Skeletal muscle cell (primary cell): ENCODE measurements at regions not wholly inside any gene's neighbourhood (a gene's known extent, or its start where the extent isn't known, plus 50 kb on each side); places are given as distances from the start of the nearest gene placed in this dataset.

Experiments
- DNase-seq: peaks from one replicate; pipeline ENCODE4 v3.0.0-alpha.2; 2010; ENCODE audit warnings: low read depth
- H3K4me3 ChIP-seq: 2 replicates; pipeline ENCODE4 v1.5.1; 2011; ENCODE audit warnings: low read depth, mild to moderate bottlenecking, control low read depth, low read length, moderate library complexity

GRCh38 chr16:5463820-5464219 is 366.2 kb upstream of the EEF2KMT start:
- H3K4me3 ChIP-seq, result no peak overlapping the region
- no peak for DNase-seq

GRCh38 chr16:5461574-5461973 is 364.0 kb upstream of the EEF2KMT start:
- DNase-seq, result no peak
- no peak overlapping the region for H3K4me3 ChIP-seq

- no peak overlapping the region for H3K4me3 ChIP-seq
- no peak for DNase-seq
Observed at GRCh38 chr16:5461141-5461540, 363.5 kb upstream of the EEF2KMT start.

- no peak overlapping the region for H3K4me3 ChIP-seq
- no peak for DNase-seq
Observed at GRCh38 chr16:5460701-5461100, 363.1 kb upstream of the EEF2KMT start.

- no peak for DNase-seq
- H3K4me3 ChIP-seq, result no peak overlapping the region
Observed at GRCh38 chr16:5459863-5460262, 362.3 kb upstream of the EEF2KMT start.

GRCh38 chr16:5455110-5455509 is 357.5 kb upstream of the EEF2KMT start:
- DNase-seq, result no peak
- H3K4me3 ChIP-seq, result no peak overlapping the region

GRCh38 chr16:5454349-5454748 is 356.8 kb upstream of the EEF2KMT start:
- no peak overlapping the region for H3K4me3 ChIP-seq
- DNase-seq, result no peak

- H3K4me3 ChIP-seq, result no peak overlapping the region
- DNase-seq, result no peak
Observed at GRCh38 chr16:5451641-5452040, 354.0 kb upstream of the EEF2KMT start.

- no peak overlapping the region for H3K4me3 ChIP-seq
- no peak for DNase-seq
Observed at GRCh38 chr16:5450409-5451104, 353.0 kb upstream of the EEF2KMT start.

- no peak overlapping the region for H3K4me3 ChIP-seq
- DNase-seq, result no peak
Observed at GRCh38 chr16:5449901-5450300, 352.3 kb upstream of the EEF2KMT start.

- H3K4me3 ChIP-seq, result no peak overlapping the region
- no peak for DNase-seq
Observed at GRCh38 chr16:5448798-5449197, 351.2 kb upstream of the EEF2KMT start.

GRCh38 chr16:5447734-5448133 is 350.1 kb upstream of the EEF2KMT start:
- DNase-seq, result no peak
- no peak overlapping the region for H3K4me3 ChIP-seq

- no peak for DNase-seq
Observed at GRCh38 chr16:5446623-5447240, 349.1 kb upstream of the EEF2KMT start.

GRCh38 chr16:5444189-5444588 is 346.6 kb upstream of the EEF2KMT start:
- no peak for DNase-seq
- no peak overlapping the region for H3K4me3 ChIP-seq

More at GRCh38 chr16:5446623-5447240, 349.1 kb upstream of the EEF2KMT start:
- no peak overlapping the region for H3K4me3 ChIP-seq

- no peak for DNase-seq
- H3K4me3 ChIP-seq, result no peak overlapping the region
Observed at GRCh38 chr16:5442986-5443385, 345.4 kb upstream of the EEF2KMT start.

GRCh38 chr16:5442054-5442453 is 344.5 kb upstream of the EEF2KMT start:
- H3K4me3 ChIP-seq, result no peak overlapping the region
- DNase-seq, result no peak

- no peak for DNase-seq
- H3K4me3 ChIP-seq, result no peak overlapping the region
Observed at GRCh38 chr16:5438591-5438990, 341.0 kb upstream of the EEF2KMT start.

- DNase-seq, result no peak
Observed at GRCh38 chr16:5433587-5433986, 336.0 kb upstream of the EEF2KMT start.

GRCh38 chr16:5432166-5432565 is 334.6 kb upstream of the EEF2KMT start:
- H3K4me3 ChIP-seq, result no peak overlapping the region
- DNase-seq, result no peak

More at GRCh38 chr16:5433587-5433986, 336.0 kb upstream of the EEF2KMT start:
- no peak overlapping the region for H3K4me3 ChIP-seq

GRCh38 chr16:5430598-5430997 is 333.0 kb upstream of the EEF2KMT start:
- no peak overlapping the region for H3K4me3 ChIP-seq
- DNase-seq, result no peak

- no peak for DNase-seq
- no peak overlapping the region for H3K4me3 ChIP-seq
Observed at GRCh38 chr16:5428932-5429331, 331.3 kb upstream of the EEF2KMT start.
